Hematopoietic multipotent progenitor cell treated with erythropoietin and hydrocortisone succinate and interleukin-3 and kit ligand, for 17 days (in vitro differentiated cells): ENCODE measurements at regions not wholly inside any gene's neighbourhood (a gene's known extent, or its start where the extent isn't known, plus 50 kb on each side); places are given as distances from the start of the nearest gene placed in this dataset.

ENCODE experiments used
- DNase-seq: peaks from one replicate; pipeline ENCODE4 v3.0.0-alpha.2; 2015; ENCODE audit warnings: low spot score

- no peak for DNase-seq
Observed at GRCh38 chr6:19410481-19410880, 426.7 kb upstream of the ID4 start.

GRCh38 chr6:19413323-19413722, 423.8 kb upstream of the ID4 start:
- DNase-seq, result no peak

GRCh38 chr6:19415605-19416326, 421.4 kb upstream of the ID4 start:
- no peak for DNase-seq

GRCh38 chr6:19416811-19417210, 420.4 kb upstream of the ID4 start:
- DNase-seq, result no peak

GRCh38 chr6:19417713-19418112, 419.5 kb upstream of the ID4 start:
- no peak for DNase-seq

- DNase-seq, result no peak
Observed at GRCh38 chr6:19424853-19425252, 412.3 kb upstream of the ID4 start.

GRCh38 chr6:19427548-19427947, 409.6 kb upstream of the ID4 start:
- no peak for DNase-seq

GRCh38 chr6:19432966-19433498, 404.1 kb upstream of the ID4 start:
- DNase-seq, result no peak

- DNase-seq, result no peak
Observed at GRCh38 chr6:19434065-19434464, 403.1 kb upstream of the ID4 start.

- DNase-seq, result no peak
Observed at GRCh38 chr6:19435755-19436154, 401.4 kb upstream of the ID4 start.

- no peak for DNase-seq
Observed at GRCh38 chr6:19438566-19439353, 398.4 kb upstream of the ID4 start.

GRCh38 chr6:19440531-19440930, 396.6 kb upstream of the ID4 start:
- no peak for DNase-seq

GRCh38 chr6:19443411-19443810, 393.8 kb upstream of the ID4 start:
- no peak for DNase-seq

- no peak for DNase-seq
Observed at GRCh38 chr6:19444041-19444440, 393.1 kb upstream of the ID4 start.

GRCh38 chr6:19444481-19444880, 392.7 kb upstream of the ID4 start:
- no peak for DNase-seq

GRCh38 chr6:19446570-19446969, 390.6 kb upstream of the ID4 start:
- DNase-seq, result no peak

GRCh38 chr6:19450651-19451050, 386.5 kb upstream of the ID4 start:
- DNase-seq, result no peak

- no peak for DNase-seq
Observed at GRCh38 chr6:19452495-19452894, 384.7 kb upstream of the ID4 start.

- DNase-seq, result no peak
Observed at GRCh38 chr6:19454001-19454720, 383.0 kb upstream of the ID4 start.

GRCh38 chr6:19454721-19455392, 382.3 kb upstream of the ID4 start:
- DNase-seq, result no peak

GRCh38 chr6:19463250-19463649, 373.9 kb upstream of the ID4 start:
- DNase-seq, result no peak

GRCh38 chr6:19463925-19464324, 373.2 kb upstream of the ID4 start:
- no peak for DNase-seq
